Peyer's patch (tissue), 4 donors: ENCODE measurements at regions not wholly inside any gene's neighbourhood (a gene's known extent, or its start where the extent isn't known, plus 50 kb on each side); places are given as distances from the start of the nearest gene placed in this dataset.

Source experiments
- CTCF ChIP-seq, 6 experiments: fragments of 450-650 bp in 4 of 6; fragments of 200-600 bp in 2 of 6; sonication (generic) in 1 of 6; IDR thresholded peaks; one replicate each; pipeline ENCODE4 v1.5.1; 2017 to 2019; ENCODE audit warnings: antibody characterized with exemption in 6 of 6, mild to moderate bottlenecking in 3 of 6, moderate library complexity in 1 of 6
- POLR2A ChIP-seq, 2 donors: fragments of 450-650 bp; IDR thresholded peaks; one replicate each; pipeline ENCODE4 v1.5.1; 2017; ENCODE audit warnings: antibody characterized with exemption in 2 of 2, mild to moderate bottlenecking in 2 of 2, moderate library complexity in 2 of 2

GRCh38 chr2:133937669-133938068, 316.2 kb upstream of the MGAT5 start:
- TF ChIP-seq CTCF (IDR thresholded peaks at IDR 0.05) (no peak), POLR2A (IDR thresholded peaks at IDR 0.05) (no peak)
